ENCODE measurements at regions not wholly inside any gene's neighbourhood (a gene's known extent, or its start where the extent isn't known, plus 50 kb on each side); places are given as distances from the start of the nearest gene placed in this dataset.

GRCh38 chr1:34315974-34316373 is 139.3 kb downstream of the C1orf94 start:
- Histone ChIP-seq H3K9me3 (replicated peaks) (peaks cover 37% of the 10 kb centered on the region), H3K4me1 (no peaks in the 10 kb centered on the region), H3K27ac (replicated peaks) (no peak overlapping the region), H3K36me3 (no peaks in the 10 kb centered on the region), H3K4me3 (no peak overlapping the region), H3K27me3 (ENCODE audit: low read depth) (no peaks in the 10 kb centered on the region)
- intact Hi-C loops (cut with micrococcal nuclease), result no loop called here
- no peak for TF ChIP-seq CTCF (IDR thresholded peaks at IDR 0.05; ENCODE audit: borderline replicate concordance)
- no peak for DNase-seq

GRCh38 chr1:34316773-34317172 is 140.1 kb downstream of the C1orf94 start:
- Histone ChIP-seq H3K9me3 (replicated peaks) (peaks cover 29% of the 10 kb centered on the region), H3K4me1 (no peaks in the 10 kb centered on the region), H3K27ac (replicated peaks) (no peak overlapping the region), H3K36me3 (no peaks in the 10 kb centered on the region), H3K4me3 (no peak overlapping the region), H3K27me3 (ENCODE audit: low read depth) (peaks cover 5% of the 10 kb centered on the region)
- no peak for TF ChIP-seq CTCF (IDR thresholded peaks at IDR 0.05; ENCODE audit: borderline replicate concordance)
- intact Hi-C loops (cut with micrococcal nuclease), result no loop called here
- DNase-seq, result no peak

GRCh38 chr1:34319218-34319617 is 142.5 kb downstream of the C1orf94 start:
- H3K4me3 ChIP-seq, result no peak overlapping the region
- peaks cover 19% of the 10 kb centered on the region for H3K9me3 ChIP-seq (replicated peaks)
- DNase-seq, result no peak
- TF ChIP-seq CTCF (IDR thresholded peaks at IDR 0.05; ENCODE audit: borderline replicate concordance), result no peak
- intact Hi-C loops (cut with micrococcal nuclease), result no loop called here
- no peaks in the 10 kb centered on the region for H3K4me1 ChIP-seq
- peaks cover 23% of the 10 kb centered on the region for H3K27me3 ChIP-seq (ENCODE audit: low read depth)
- H3K27ac ChIP-seq (replicated peaks), result no peak overlapping the region
- H3K36me3 ChIP-seq, result no peaks in the 10 kb centered on the region

GRCh38 chr1:34320053-34320669 is 143.5 kb downstream of the C1orf94 start:
- Histone ChIP-seq H3K4me3 (no peak overlapping the region), H3K4me1 (no peaks in the 10 kb centered on the region), H3K9me3 (replicated peaks) (peaks cover 16% of the 10 kb centered on the region), H3K27ac (replicated peaks) (no peak overlapping the region), H3K27me3 (ENCODE audit: low read depth) (peaks cover 32% of the 10 kb centered on the region), H3K36me3 (no peaks in the 10 kb centered on the region)
- no peak for DNase-seq
- intact Hi-C loops (cut with micrococcal nuclease), result no loop called here
- TF ChIP-seq CTCF (IDR thresholded peaks at IDR 0.05; ENCODE audit: borderline replicate concordance), result no peak

- H3K9me3 ChIP-seq (replicated peaks), result no peaks in the 10 kb centered on the region
- no peaks in the 10 kb centered on the region for H3K36me3 ChIP-seq
- peaks cover 60% of the 10 kb centered on the region for H3K27me3 ChIP-seq (ENCODE audit: low read depth)
- DNase-seq, result no peak
- no peak for TF ChIP-seq CTCF (IDR thresholded peaks at IDR 0.05; ENCODE audit: borderline replicate concordance)
- intact Hi-C loops (cut with micrococcal nuclease), result no loop called here
- H3K27ac ChIP-seq (replicated peaks), result no peak overlapping the region
- no peak overlapping the region for H3K4me3 ChIP-seq
- H3K4me1 ChIP-seq, result no peaks in the 10 kb centered on the region
These were observed 146.3 kb downstream of the C1orf94 start for GRCh38 chr1:34322969-34323368.

Measured in left ventricle myocardium inferior (tissue), 1 donor.